GM19239 (cell line): ENCODE measurements at regions not wholly inside any gene's neighbourhood (a gene's known extent, or its start where the extent isn't known, plus 50 kb on each side); places are given as distances from the start of the nearest gene placed in this dataset.

ENCODE experiments used
- DNase-seq: peaks from one replicate; pipeline ENCODE4 v3.0.0; 2011; ENCODE audit warnings: low spot score; ENCODE audit not compliant: insufficient read length
- FAIRE-seq: peaks from 2 replicates; lab custom pipeline; 2011; peaks lifted over from hg19 to GRCh38; lab: Jason Lieb, UNC

GRCh38 chr10:36170943-36171501 lies 528.9 kb upstream of the FZD8 start:
- FAIRE-seq: no peak
- DNase-seq: no peak

- no peak for DNase-seq
- no peak for FAIRE-seq
These were observed 528.1 kb upstream of the FZD8 start for GRCh38 chr10:36170142-36170719.

DNA sequence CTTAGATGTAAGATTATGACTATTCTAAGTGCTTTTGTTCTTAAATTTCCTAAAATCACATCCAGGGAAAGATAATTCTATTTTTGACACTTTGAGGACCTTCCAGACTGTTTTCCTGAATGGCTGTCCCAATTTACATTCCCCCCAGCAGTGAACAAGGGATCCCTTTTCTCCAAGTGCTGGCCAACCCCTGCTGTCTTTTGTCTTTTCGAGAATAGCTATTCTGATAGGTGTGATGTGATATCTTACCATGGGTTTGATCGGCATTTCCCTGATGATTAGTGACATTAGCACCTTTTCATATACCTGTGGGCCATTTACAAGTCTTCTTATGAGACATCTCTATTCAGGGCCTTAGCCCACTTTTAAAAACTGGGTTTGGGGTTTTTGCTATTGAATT lies 526.7 kb upstream of the FZD8 start:
- no peak for FAIRE-seq
- no peak for DNase-seq

GRCh38 chr10:36164556-36165504 lies 522.7 kb upstream of the FZD8 start:
- no peak for FAIRE-seq
- no peak for DNase-seq

- FAIRE-seq (no peak), DNase-seq (no peak)
These were observed 521.7 kb upstream of the FZD8 start for GRCh38 chr10:36163827-36164226.

DNA sequence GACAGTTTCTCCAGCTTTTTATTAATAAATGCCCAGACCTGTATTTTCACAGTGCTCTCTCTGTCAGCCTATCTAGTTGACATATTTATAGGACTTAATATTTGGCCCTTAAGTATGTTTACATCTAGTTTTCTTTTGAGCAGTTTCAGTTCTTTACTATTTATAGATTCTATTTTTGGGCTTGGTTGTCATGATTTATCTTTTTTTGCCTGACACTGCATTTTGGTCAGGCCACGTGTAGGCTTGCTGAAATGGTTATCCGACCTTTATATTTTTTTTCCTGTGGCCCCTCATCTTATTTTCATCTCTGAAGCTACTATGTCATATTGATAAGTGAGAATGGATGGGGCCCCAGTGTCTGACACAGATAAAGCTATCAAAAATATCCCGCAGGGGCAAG lies 515.4 kb upstream of the FZD8 start:
- DNase-seq (no peak), FAIRE-seq (no peak)

- FAIRE-seq (no peak), DNase-seq (no peak)
These were observed 506.1 kb upstream of the FZD8 start for GRCh38 chr10:36148207-36148606.

GRCh38 chr10:36147529-36147928 lies 505.4 kb upstream of the FZD8 start:
- FAIRE-seq: no peak
- DNase-seq: no peak

GRCh38 chr10:36141856-36142560 lies 499.9 kb upstream of the FZD8 start:
- DNase-seq (no peak), FAIRE-seq (no peak)

GRCh38 chr10:36129051-36129450 lies 487.0 kb upstream of the FZD8 start:
- FAIRE-seq (no peak), DNase-seq (no peak)

GRCh38 chr10:36126076-36126475 lies 484.0 kb upstream of the FZD8 start:
- FAIRE-seq (no peak), DNase-seq (no peak)

DNA sequence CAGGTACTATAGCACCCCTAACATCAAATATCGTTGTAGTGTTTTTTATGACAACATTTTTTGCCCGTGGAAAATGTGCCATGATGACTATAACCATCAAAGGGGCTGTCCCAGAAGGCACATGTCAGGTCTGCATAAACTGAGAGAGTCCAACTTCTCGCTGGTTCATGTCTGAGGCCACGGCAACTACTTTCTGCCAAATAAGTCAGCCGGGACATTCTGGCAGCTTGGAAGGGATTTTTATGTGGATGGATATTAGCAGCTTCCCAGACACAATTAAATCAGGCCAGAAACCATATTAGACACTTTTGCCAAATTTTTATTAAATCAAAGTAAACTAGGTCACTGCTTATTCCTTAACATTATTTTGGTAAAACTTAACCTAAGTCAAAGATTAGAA lies 477.4 kb upstream of the FZD8 start:
- FAIRE-seq: no peak

DNA sequence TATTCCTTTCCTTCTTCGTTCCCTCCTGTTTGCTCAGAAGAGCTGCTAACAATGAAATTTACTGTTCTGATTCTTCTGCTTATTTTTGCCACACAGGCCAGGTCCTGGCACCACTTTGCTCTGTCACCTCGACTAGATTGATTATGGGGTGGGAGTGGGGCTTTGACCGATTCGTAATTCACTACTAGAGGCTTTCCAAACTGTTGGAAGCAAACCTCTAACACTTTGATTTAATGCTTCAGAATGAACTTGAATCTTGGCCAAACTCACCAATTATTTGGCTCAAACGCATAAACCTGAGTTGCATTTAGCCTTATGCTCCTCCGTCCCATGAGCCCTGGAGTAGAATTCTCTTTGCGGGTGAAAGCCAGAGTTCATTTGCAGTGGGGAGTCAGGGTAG lies 476.2 kb upstream of the FZD8 start:
- FAIRE-seq (no peak), DNase-seq (no peak)

More for the DNA sequence above, 477.4 kb upstream of the FZD8 start:
- DNase-seq: no peak

DNA sequence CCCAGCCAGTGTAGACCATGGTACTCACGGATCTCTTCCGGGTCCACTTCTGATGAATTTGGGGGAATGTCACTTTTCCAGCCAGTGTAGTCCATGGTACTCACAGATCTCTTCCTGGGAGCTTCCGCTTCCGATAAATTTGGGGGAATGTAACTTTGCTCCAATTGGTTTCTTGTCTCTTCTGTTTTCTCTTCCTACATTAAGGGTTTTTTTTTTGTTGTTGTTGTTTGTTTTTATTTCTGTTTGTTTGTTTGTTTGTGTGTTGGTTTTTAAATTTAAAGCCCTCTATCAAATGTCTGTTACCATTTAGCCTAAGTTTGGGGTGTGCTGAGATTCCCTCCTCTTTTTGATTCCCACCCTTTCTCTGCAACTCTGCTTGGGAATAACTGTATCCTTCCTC lies 475.8 kb upstream of the FZD8 start:
- no peak for FAIRE-seq
- no peak for DNase-seq

- FAIRE-seq: no peak
- no peak for DNase-seq
These were observed 475.1 kb upstream of the FZD8 start for GRCh38 chr10:36117231-36117630.

DNA sequence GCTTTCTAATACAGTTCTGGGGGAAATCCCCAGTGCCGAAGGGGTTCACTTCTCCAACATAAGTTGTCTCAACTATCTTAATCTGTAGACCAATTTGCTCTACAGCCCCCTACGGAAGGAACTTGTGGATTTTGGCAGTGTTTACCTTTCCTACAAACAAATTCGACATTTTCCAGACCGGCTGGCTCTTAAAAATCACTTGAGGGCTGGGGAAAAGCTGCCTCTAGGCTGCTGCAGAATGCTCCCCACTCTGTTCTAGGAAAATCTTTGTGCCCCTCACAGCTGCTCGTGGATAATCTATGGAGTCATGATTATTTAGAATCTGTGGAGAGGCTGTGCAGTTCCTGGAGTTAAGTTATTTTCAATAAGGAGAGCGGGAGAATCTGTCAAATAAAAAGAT lies 474.6 kb upstream of the FZD8 start:
- no peak for DNase-seq
- FAIRE-seq: no peak

DNA sequence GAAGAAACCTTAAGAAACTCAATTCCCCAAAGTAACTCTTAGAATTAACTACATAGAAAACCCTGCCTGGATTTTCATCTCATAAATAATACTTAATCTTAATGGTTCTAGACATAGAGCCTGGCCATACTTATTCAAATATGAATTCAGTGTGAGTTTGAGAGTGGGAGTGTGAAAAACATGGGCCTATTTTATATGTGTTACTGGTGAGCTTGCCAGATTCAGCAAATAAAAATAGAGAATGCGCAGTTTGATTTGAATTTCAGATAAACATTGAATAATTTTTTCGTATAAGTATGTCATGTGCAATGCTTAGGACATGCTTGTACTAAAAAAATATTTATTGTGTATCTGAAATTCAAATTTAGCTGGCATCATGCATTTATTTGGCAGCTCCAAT lies 473.9 kb upstream of the FZD8 start:
- FAIRE-seq: no peak
- DNase-seq: no peak

DNA sequence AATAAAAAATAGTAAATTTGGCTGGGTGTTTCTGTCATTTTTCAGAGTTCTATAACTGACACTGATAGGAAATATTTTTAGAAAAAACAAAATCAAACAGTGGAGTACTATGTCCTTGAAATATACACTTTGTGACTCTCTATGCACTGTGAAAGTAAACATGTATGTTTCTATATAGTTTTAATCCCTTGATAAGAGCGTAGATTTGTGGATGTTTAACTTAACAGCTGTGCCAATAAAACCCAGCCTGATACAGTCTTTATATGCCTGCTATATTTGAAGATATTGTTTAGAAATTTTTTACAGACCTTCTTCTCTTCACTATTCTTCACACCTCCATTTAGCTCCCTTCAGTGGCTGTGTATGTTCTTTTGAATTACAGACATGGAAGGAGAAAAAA lies 473.3 kb upstream of the FZD8 start:
- FAIRE-seq: no peak

DNA sequence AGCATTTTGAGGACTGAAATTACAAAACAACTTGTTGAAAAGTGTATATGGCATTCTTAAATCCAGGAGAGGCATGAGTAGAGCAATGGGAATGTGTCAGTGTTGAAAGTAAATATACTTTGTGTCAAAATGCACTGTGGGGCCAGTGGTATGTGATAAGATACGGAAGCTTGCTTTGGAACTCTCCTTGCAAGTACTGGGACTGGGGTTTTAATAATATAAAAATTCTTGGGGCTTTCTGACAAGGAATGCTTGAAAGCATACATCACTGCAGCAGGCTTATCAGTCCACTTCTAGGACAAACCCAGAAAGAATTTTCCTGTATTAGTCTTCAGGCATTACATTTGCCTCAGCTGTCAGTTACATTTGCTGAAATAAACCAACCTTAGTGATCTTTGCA lies 472.8 kb upstream of the FZD8 start:
- FAIRE-seq: no peak

More for the DNA sequence above, 473.3 kb upstream of the FZD8 start:
- no peak for DNase-seq

GRCh38 chr10:36114141-36114540 lies 472.0 kb upstream of the FZD8 start:
- DNase-seq: no peak
- no peak for FAIRE-seq

More for the DNA sequence above, 472.8 kb upstream of the FZD8 start:
- DNase-seq: no peak

- DNase-seq (no peak), FAIRE-seq (no peak)
These were observed 469.6 kb upstream of the FZD8 start for GRCh38 chr10:36111676-36112075.
